Stimulated activated CD8-positive, alpha-beta memory T cell treated with anti-CD3 and anti-CD28 coated beads, Interleukin-4, amount 100 ng/mL, for 48 hours (primary cell): ENCODE measurements at regions not wholly inside any gene's neighbourhood (a gene's known extent, or its start where the extent isn't known, plus 50 kb on each side); places are given as distances from the start of the nearest gene placed in this dataset.

Experiments
- DNase-seq: peaks from one replicate; pipeline ENCODE4 v3.0.0-alpha.2; 2020

DNA sequence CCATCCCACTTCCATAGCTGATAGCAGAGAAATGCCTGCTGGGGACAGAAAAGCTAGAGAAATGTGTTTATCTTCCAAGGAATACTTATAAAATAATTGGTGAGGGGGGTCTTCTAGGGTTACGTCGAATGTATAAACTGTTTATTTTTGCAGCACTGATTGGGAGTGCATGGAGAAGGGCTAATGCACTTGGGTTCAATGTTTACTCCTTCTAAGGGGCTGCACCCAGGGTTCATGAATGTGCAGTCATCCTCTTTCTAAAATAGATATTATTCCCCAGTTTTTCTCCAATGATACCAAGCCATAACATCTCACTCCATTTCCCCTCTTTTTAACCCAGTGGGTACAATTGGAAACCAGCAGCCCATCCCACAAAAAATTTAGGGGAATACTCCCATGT lies 336.9 kb downstream of the ETS1 start:
- no peak for DNase-seq

DNA sequence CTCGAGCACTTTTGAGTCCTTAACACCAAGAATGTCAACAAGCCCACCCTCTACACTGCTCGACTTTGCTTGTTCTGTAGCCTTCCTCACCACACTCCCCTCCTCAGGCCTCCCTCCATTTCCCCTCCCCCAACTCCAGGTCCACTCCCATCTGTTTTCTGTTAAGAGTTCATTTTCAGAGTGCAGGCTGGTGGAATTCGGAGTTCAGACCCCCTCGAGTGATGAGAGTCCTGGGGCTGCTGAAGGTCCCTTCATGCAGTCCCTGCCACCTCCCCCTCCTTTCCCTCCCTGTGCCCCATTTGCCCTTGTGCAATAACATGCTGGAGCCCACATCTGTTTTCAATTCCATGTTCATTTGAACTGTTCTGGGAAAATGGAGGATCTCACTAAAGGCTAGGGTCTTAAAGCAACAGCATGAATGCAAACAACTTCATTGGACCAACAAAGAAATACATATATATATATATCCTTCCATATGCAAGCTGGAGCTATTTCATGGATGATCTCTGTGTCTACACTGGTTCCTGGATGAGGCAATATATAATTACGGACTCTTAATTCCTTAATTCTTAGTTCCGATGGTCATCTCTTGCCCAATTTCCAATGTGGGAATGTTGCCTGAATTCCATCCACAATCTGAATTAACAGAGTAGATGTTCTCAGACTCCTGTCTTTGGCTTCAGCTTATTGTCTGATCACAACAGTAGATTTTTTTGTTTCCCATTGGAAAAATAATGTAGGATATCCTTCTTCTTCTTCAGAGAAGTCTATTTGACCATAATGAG lies 340.4 kb downstream of the ETS1 start:
- DNase-seq, result no peak

DNA sequence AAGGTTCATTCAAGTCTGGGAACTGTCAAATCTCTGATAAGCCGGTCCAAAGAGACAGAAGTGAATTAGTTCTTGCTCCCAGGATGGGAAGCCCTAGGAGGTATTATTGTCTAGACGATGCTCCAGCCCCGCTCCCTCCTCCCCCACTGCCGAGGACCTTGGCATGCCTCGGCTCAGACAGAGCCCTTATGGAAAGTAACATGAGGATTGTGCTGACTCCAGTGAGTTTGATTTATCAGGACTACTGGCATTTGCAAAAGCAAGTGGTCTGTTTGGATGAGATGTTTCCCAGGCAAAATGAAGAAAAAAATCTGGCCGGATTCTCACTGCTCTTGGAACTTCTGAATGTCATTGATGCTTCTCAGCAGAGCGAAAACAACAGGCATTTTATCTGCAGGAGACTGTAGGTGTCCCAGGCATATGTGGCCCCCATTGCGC lies 341.0 kb downstream of the ETS1 start:
- DNase-seq, result no peak

DNA sequence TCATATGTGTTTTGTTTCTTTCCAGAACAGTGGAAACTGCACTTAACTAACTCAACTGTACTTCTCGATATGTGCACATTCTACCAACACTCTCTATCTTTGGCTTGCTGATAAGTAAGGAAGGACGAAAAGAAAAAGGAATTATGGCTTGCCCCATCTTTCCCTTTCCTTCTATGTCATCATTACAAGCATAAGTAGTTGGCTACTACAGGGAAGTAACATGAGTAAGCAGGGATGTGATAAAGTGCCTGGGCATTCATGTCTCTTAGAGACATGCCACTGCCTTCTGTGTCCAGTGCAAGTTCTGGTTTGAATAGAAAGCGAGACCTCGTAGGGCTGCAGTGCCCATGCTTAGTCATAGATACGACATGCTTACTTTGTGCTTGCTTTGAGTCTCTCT lies 342.5 kb downstream of the ETS1 start:
- DNase-seq, result no peak

DNA sequence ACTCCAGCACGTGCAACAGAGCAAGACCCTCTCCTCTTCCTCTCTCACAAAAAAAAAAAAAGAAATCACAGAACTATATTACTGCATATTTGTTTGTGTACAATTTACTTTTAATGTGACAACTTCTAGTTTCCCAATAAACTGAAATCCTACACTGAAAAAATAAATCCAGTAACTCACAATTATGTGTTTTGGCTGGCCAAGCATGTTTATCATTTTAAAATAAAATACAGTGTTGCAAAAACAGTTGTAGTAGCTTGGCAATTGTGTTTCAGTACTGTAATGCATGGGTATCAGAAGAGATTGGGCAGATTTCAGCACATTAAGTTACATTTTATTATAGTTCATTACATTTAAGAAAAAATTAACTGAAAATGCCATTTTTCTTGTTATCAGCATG lies 344.9 kb downstream of the ETS1 start:
- no peak for DNase-seq

DNA sequence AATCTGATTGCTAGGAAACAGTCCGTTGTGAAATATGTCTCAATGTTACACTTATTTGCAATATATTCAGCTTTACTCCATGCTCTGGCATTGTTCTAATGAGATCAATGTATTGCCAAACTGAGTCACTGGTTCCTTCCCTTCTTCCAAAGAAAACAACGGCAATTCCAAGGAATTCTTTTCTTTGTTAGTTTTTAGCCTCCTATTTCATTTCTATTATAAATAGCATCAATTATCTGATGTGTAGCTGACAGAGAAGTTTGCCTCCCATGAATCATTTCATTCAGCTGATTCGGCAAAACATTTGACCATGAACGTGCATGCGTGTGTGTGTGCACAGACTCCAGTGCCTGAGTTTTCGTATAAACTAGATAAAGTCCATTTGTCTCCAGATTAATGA lies 346.8 kb downstream of the ETS1 start:
- DNase-seq, result no peak

DNA sequence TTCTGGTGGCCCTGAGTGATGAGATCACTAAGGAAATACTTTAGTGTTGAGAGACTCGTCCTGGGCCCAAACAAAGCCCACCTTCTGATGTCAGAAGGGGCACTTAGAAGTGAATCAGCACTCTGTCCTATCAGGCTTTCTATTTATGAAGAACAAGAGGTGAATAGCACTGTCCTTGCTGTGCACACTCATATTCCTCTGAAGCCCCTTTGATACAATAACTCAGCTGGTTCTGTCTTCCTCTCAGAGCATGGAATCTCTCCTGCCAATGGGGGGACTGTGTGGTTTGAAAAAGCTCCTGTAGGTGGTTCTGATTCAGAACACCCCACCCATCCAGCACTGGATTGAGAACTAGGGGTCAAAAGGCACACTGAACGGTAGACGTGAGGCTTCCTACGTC lies 348.1 kb downstream of the ETS1 start:
- no peak for DNase-seq

DNA sequence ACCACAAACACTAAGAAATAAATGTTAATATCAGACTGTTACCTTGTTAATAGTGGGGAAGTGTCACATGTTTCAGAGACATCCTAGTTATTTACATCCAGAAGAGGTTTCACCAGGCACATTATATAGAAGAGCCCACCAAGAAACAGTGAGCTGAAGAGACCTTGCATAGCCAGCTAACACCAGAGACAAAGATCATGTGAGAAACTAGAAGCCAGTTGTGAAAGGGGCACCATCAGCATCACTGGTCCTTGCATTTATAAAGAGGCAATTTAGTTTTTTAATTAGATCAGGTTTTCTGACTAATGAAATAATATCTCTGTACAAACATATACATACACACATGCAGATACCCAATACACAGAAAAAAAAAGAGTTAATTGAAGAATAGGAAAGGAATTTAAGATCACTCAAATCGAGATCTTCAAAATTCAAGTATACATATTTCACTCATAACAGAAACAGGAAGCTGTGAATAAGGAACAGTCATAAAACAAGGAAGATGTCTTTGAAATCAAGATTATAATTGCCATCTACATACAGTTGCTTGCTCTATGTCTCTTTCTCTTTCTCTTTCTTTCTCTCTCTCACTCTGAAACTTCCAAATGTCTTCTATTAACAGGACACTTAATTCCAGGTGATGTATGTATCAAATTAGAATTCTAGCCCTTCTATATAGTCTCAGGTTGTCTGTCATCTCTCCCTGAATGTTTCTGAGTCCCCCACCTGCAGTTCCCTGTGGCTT lies 348.7 kb downstream of the ETS1 start:
- DNase-seq, result no peak

DNA sequence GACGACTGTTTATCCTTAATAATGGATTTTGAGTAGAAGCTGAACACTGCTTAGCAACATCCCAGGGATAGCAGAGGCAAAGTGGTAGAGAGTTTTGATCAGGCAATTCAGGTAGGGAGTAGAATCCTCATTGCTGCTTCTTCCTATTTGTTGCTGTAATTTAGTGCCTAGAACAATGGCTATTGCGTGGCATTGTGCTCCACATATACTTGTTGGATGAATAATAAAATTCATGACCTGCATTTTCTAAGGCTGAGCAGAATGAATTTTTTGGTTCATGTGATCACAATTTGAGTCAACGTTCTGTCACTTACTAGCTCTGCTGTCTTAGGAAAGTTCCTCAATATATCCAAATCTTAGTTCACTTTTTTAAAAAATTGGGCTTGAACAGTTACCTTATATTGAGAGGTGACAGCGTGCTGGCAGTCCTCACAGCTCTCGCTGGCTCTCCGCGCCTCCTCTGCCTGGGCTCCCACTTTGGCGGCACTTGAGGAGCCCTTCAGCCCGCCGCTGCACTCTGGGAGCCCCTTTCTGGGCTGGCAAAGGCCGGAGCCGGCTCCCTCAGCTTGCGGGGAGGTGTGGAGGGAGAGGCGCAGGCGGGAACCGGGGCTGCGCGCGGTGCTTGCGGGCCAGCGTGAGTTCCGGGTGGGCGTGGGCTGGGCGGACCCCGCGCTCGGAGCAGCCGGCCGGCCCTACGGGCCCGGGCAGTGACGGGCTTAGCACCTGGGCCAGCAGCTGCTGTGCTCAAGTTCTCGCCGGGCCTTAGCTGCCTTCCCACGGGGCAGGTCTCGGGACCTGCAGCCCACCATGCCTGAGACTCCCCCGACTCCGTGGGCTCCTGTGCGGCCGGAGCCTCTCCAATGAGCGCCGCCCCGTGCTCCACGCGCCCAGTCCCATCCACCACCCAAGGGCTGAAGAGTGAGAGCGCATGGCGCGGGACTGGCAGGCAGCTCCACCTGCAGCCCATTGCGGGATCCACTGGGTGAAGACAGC lies 350.6 kb downstream of the ETS1 start:
- no peak for DNase-seq

DNA sequence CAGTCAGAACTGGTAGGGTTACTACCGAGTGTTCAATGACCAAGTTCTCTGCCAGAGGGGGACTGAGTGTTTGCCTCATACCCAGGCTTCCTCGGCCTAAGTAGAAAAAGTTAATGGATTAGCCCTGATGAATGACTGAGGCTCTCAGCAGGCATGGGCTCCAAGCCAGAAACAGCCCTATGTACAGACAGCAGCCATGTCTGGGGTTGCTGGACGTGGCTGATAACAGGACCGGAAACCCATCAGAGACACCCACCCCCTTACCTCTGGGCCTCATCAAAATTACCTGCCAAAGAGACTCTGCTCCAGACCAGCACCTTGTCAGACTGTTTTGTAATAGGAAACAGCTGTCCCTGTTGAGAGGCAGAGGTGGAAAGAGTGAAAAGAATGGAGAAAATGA lies 351.4 kb downstream of the ETS1 start:
- DNase-seq, result no peak

DNA sequence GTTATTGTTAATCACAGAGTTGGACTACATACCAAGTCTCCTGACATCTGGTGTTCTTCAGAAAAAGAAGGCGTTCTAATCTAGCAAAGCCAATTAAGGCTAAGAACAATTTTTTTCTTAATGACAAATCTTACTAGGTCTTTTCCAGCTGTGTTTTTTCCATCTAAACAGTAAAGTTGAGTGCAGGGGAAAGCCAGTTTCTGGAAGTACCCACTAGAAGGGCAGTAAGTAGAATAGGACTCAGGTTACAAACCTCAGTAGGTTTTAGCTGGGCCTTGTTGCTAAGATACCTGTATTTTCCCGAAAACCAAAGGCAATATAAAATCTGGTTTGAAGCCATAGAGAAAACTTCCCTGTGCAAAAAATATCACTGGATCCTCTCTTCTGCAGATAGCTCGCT lies 351.9 kb downstream of the ETS1 start:
- no peak for DNase-seq

DNA sequence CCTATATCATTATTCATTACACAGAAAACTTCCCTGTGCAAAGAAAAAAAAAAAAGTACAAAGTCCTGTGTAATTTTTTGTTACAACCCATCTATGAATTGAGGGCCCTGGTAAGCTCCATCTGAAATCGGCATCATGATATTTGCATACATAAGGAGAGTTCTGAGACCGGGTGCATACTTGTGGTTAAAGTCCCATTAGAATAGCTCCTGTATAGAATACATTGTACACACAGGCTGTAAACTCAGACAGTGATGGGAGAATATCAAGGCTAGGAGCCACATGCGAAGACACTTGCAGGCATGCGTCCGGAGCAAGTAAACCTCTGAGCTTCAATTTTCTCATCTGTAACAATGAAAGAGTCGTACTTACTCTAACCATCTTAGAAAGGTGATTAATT lies 353.2 kb downstream of the ETS1 start:
- DNase-seq, result no peak

DNA sequence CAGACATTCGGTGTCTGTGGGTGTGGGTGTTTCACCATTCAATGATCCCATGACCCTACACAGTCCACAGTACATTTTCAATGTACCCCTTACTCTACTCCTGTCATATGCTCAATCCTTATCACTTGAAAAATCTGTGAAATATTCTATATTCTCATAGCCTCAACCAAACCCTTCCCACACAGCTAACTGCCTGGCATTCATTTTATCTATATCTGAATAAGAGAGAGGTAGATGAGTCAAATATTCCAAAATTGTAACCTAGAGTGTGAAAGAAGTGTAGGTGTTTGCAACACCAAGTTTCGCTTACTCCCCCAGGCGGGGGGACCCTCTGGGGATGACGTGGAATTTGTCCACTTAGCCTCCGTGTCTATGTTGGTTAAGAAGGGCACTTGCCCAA lies 354.8 kb downstream of the ETS1 start:
- peak; percentile 80 for DNase-seq

DNA sequence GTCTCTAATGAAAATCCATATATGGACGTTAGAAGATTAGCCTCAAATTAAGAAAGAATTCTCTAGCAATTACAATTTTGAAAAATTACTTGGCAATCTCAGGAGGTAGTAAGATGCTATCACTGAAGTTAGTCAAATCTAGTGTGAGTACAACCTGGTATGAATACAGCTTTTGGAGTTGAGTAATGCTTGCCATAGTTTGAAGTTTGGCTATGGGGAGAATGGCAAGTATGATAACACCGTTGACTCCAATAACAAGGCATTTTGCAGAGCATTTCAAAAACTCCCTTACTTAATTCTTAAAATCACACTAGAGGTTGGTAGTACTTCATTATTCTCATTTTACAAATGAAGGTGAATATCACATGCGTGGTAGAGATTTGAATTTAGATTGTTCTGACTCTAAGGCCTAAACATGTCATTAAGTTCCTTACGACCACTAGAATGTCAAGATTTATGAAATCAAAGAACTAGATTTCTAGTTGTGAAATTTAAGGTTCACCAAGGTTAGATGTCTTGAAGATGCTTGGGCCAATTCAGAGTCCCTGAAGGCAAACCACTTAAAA lies 355.4 kb downstream of the ETS1 start:
- no peak for DNase-seq

DNA sequence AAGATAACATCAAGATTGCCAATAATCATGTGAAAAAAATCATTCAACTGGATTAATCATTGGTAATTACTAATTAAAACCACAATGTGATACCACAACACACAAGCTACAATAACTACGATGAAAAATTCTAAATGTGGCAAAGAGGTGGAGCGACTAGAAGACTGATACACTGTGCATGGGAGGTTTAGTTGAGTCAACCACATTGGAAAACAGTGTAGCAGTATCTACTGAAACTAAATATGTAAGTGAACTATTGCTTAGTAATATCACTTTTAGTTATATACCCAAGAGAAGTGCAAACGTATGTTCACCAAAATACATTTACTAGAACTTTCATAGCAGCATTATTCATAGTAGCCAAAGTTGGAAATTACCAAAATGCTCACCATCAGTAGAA lies 359.9 kb downstream of the ETS1 start:
- no peak for DNase-seq

DNA sequence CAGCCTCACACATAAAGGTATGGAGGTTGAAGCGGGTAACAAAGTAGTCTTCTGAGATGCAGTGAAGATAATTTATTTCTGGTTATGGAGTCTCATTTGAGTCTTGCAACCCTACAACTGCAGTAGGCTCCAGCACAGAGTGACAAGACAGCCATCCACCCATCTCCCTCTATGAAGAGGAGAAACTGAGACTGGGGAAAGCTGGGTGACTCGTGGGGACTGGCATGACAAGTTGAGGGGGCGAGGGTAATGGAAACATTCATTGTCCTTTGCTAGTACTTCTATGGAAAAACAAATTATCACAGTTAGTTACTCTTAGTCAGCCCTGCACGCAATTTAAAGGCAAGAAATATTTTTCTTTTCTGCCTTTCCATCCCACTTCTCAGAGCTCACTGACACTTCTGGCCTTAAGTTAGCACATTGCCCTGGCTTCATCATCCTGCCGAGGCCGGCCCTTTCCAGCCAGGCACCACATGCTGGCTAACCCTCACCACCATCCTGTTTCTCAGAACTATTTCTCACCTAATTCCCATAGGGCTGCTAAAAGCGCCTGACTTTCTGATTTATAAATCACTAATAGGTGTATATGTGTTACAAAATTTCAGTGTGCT lies 361.1 kb downstream of the ETS1 start:
- peak; percentile 68 for DNase-seq

DNA sequence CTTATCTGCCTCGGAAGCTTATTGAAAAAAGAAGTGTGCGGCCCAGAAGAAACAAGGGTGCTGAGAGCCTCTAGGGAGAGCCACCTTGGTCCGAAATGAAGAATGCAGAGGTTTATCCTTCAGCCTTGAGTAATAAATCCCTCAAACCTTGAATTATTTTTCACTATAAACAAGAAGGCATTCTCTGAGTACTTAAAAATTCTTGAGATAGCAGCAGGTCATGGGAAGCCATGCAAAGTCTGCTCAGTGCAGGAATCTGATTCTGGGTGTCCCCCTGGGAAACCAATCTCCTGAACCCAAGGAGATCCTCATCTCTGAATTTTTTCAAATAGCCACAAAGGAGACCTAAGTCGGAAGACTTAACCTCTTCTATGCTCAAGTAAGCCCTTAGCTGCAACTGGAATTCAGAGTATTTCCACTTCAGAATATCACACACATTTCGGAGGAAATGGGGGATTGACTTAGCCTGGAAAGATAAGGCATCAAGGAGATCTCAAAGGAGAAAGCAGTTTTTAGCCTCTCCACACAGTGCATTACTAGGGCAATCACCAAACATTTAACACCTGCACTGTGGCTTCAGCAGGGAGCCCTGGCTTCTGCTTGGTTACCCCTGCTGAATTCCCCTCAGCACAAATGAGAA lies 365.0 kb downstream of the ETS1 start:
- DNase-seq, result no peak

DNA sequence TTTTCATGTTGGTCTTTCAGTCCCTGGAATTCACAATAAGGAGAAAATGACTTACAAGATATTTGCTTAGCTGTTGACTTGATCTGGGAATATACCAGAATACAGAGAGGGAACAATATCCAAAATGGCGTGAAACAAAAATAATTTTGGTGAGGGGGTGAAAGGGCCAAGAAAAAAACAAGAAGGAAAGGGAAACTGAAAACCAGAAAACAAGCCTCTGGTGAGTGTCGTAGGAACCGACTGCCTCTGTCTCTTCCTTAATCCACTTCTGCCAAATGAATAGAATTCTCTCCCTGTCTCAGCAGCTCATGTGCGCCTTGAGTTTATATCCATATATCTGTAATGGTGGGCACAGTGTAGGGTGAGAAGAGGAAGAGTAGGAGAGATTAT lies 367.6 kb downstream of the ETS1 start:
- no peak for DNase-seq

DNA sequence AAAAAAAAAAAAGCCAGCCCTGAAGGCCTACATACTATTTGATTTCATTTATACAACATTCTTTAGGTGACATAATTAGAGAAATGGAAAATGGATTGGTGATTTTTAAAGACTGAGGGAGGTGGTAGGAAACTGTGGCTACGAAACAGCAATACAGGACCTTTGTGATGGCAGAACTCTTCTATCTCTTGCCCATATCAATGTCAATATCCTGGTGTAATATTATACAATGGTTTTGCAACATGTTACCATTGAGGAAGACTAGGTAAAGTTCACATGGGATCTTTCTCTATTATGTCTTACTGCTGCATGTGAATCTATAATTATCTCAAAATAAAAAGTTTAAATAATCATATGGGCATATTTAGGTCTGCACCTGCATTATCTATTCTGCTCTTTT lies 371.2 kb downstream of the ETS1 start:
- DNase-seq, result no peak

DNA sequence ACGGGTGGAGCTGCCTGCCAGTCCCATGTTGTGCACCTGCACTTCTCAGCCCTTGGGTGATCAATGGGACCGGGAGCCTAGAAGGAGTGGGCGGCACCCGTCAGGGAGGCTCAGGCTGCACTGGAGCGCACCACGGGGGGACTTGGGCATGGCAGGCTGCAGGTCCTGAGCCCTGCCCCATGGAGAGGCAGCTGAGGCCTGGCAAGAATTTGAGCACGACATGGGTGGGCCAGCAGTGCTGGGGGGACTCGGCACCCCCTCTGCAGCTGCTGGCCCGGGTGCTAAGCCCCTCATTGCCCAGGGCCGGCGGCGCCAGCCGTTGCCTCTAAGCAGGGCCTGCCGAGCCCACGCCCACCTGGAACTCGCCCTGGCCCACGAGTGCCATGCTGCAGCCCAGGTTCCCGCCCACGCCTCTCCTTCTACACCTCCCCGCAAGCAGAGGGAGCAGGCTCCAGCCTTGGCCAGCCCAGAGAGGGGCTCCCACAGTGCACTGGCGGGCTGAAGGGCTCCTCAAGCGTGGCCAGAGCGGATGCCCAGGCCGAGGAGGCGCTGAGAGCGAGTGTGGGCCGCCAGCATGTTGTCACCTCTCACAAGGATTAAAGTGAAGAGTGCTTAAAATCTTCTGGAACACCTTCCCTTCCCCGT lies 372.0 kb downstream of the ETS1 start:
- DNase-seq, result no peak

DNA sequence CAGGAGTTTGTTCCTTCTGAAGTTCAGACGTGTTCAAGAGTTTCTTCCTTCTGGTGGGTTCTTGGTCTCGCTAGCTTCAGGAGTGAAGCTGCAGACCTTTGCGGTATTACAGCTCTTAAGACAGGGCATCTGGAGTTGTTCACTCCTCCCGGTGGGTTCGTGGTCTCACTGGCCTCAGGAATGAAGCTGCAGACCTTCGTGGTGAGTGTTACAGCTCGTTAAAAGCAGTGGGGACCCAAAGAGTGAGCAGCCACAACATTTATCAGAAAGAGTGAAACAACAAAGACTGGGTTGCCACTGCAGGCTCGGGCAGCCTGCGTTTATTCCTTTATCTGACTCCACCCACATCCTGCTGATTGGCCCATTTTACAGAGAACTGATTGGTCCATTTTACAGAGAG lies 373.1 kb downstream of the ETS1 start:
- no peak for DNase-seq

DNA sequence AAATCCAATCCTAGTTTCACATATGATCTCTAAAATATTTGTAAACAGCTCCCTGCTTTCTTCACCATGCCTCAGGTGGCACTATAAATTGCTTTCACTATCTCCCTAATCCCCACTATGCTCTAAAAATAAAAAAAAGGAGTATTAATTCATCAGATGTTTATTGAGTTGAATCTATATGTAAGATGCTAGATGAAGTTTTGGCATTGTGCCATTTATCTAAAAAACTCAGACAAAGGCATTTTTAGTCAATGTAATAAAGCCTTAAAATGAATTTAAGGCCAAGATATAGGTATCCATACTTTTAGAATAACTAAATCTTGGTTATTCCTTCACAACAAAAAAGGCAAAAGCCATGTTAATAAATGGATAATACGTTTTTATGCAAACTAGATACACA lies 373.9 kb downstream of the ETS1 start:
- no peak for DNase-seq
